GM21717 (cell line): ENCODE measurements at regions not wholly inside any gene's neighbourhood (a gene's known extent, or its start where the extent isn't known, plus 50 kb on each side); places are given as distances from the start of the nearest gene placed in this dataset.

Experiments
- ATAC-seq: cut with Tn5 transposase; IDR thresholded peaks from one replicate; pipeline ENCODE4 v1.9.1; 2021; ENCODE audit warnings: mild to moderate bottlenecking, moderate library complexity; ENCODE audit not compliant: unreplicated experiment

DNA sequence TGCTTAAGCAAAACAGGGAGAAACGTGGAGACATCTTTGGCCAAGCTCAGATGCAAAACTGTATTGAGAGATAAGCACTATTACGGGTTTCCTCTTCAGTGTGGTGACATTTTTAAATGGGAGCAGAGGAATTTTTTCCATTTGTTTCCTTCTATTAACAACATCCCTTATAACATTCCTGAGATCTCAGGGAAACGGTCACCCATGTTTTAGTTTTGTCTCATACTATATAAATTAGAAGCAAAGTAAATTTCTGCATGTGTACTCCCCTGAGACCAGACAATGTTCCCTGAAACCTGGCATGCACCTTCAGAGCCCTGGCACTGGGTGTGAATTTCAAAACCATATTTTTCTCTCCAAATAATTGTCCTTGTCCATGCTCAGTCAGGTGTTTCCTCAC lies 57.6 kb upstream of the RNF152 start:
- ATAC-seq = no peak

GRCh38 chr18:61949946-61950345 lies 57.1 kb upstream of the RNF152 start:
- no peak for ATAC-seq

DNA sequence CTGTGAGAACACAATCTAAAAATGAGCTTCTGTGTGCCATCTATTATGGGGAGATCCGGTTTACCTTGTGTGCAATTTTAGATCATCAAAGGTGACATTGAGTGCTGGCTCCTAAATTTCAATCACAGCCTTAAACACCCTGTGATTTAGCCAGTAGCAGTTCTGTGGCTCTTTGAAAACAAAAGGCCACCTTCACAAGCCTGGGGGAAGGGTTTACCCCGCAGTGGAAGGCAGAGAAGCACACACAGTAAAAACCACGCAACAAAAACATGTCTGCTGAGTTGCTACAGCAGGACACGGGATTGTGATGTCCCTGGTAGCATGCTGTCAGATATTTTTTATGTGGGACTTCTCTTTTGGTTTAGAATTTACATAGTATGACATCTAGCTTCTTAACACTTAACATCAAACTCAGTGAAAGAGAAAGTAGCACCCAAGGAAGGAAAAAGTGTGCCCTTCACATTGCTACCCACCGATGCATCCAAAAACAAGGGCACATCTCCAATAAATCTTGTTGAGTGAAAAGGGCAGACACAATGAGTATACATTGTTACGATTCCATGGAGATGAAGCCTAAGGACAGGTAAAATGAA lies 56.1 kb upstream of the RNF152 start:
- no peak for ATAC-seq

DNA sequence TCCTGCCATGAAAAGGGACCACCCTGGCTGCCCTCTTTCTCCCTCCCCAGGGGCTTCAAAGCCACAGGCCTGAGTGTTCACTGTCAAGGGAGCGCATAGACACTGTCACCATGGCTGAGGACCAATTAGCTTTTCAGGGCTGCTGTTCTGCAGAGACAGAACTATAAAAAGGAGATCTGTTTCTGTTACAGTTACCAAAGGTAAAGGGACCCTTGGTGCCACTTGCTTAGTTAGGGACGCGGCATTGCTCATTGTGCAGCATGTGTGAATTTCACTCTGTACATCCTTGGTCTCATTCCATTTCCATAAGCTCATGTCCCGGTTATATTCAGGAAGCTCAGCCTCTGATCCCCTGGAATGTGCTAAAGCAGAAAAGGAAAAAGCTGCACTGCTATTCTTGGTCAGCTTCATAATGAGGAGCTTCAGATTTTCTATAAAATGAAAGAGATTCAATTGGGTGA lies 55.5 kb upstream of the RNF152 start:
- no peak for ATAC-seq

GRCh38 chr18:61946449-61946848 lies 53.6 kb upstream of the RNF152 start:
- no peak for ATAC-seq

- ATAC-seq = no peak
These were observed 50.6 kb upstream of the RNF152 start for GRCh38 chr18:61943175-61943964.
